ENCODE measurements at regions not wholly inside any gene's neighbourhood (a gene's known extent, or its start where the extent isn't known, plus 50 kb on each side); places are given as distances from the start of the nearest gene placed in this dataset.

GRCh38 chr7:84549409-84549808, 354.8 kb upstream of the SEMA3A start:
- no peak for DNase-seq (ENCODE audit: low read depth)

GRCh38 chr7:84548366-84549365, 354.1 kb upstream of the SEMA3A start:
- DNase-seq (ENCODE audit: low read depth), result peak; percentile 74

GRCh38 chr7:84547331-84547730, 352.7 kb upstream of the SEMA3A start:
- no peak for DNase-seq (ENCODE audit: low read depth)

GRCh38 chr7:84546403-84546802, 351.8 kb upstream of the SEMA3A start:
- no peak for DNase-seq (ENCODE audit: low read depth)

GRCh38 chr7:84538268-84538667, 343.7 kb upstream of the SEMA3A start:
- no peak for DNase-seq (ENCODE audit: low read depth)

- peak; percentile 15 for DNase-seq (ENCODE audit: low read depth)
These were observed 341.8 kb upstream of the SEMA3A start for GRCh38 chr7:84536271-84536870.

GRCh38 chr7:84535580-84536270, 341.1 kb upstream of the SEMA3A start:
- DNase-seq (ENCODE audit: low read depth), result no peak

GRCh38 chr7:84533182-84533581, 338.6 kb upstream of the SEMA3A start:
- DNase-seq (ENCODE audit: low read depth), result no peak

- no peak for DNase-seq (ENCODE audit: low read depth)
These were observed 337.6 kb upstream of the SEMA3A start for GRCh38 chr7:84532196-84532595.

- DNase-seq (ENCODE audit: low read depth), result peak; percentile 47
These were observed 335.1 kb upstream of the SEMA3A start for GRCh38 chr7:84529480-84530205.

GRCh38 chr7:84528756-84529479, 334.3 kb upstream of the SEMA3A start:
- DNase-seq (ENCODE audit: low read depth), result no peak

GRCh38 chr7:84524714-84525694, 330.4 kb upstream of the SEMA3A start:
- peak; percentile 65 for DNase-seq (ENCODE audit: low read depth)

- DNase-seq (ENCODE audit: low read depth), result no peak
These were observed 318.5 kb upstream of the SEMA3A start for GRCh38 chr7:84513061-84513460.

- DNase-seq (ENCODE audit: low read depth), result no peak
These were observed 317.5 kb upstream of the SEMA3A start for GRCh38 chr7:84512055-84512454.

GRCh38 chr7:84510505-84510904, 315.9 kb upstream of the SEMA3A start:
- DNase-seq (ENCODE audit: low read depth), result peak; percentile 38

GRCh38 chr7:84509522-84509921, 314.9 kb upstream of the SEMA3A start:
- DNase-seq (ENCODE audit: low read depth), result no peak

GRCh38 chr7:84508606-84509005, 314.0 kb upstream of the SEMA3A start:
- DNase-seq (ENCODE audit: low read depth), result no peak

- no peak for DNase-seq (ENCODE audit: low read depth)
These were observed 312.9 kb upstream of the SEMA3A start for GRCh38 chr7:84507529-84507928.

GRCh38 chr7:84506151-84506550, 311.6 kb upstream of the SEMA3A start:
- no peak for DNase-seq (ENCODE audit: low read depth)
